ENCODE measurements at regions not wholly inside any gene's neighbourhood (a gene's known extent, or its start where the extent isn't known, plus 50 kb on each side); places are given as distances from the start of the nearest gene placed in this dataset.
"Not testable (repeated sequence)": the region's sequence is repeated elsewhere in the genome, so short reads cannot be mapped to it uniquely, and the experiment has no call there.

DNA sequence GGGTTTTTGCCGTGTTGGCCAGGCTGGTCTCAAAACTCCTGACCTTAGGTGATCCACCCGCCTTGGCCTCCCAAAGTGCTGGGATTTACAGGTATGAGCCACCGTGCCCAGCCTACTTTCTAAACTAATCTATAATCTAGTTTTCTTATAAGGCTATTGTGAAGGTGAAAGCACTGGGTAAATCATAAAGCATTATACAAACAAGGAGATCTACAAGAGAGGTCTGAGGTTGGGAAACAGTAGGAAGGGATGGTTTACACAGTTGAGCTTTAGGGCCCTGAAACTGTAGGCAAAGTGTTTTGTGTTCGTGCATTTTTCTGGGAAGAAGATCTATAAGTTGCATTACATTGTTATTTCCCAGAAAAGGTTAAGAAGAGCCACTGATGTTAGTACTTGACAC, 84.9 kb upstream of the MED13 start:
- no peak for DNase-seq

DNA sequence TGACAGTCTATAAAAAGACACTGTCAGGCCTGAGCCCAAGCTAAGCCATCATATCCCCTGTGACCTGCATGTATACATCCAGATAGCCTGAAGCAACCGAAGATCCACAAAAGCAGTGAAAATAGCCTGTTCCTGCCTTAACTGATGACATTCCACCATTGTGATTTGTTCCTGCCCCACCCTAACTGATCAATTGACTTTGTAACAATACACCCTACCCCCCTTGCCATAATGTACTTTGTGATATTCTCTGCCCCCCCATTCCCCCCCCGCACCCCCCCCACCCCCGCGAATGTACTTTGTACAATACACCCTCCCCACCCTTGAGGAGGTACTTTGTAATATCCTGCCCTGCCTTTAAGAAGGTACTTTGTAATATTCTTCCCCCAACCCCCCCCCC, 82.2 kb upstream of the MED13 start:
- DNase-seq = no peak

DNA sequence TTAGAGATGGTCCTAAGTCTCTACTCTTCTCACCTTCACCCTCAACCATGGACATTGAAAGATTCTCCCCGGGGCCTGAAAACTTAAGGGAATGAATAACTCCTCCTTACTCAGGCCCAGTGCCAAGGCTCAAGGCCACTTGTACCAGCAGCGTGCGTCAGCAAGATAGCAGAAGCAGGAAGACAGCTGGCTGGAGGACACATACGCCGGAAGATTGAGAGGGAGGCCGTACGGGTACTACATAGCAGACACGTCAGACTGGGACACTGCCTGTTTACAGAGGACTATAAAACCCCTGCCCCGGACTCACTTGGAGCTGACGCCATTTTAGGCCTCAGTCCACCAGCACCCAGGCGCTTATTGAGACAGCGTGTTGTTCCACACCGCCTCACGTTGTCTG, 75.8 kb upstream of the MED13 start:
- DNase-seq = no peak

DNA sequence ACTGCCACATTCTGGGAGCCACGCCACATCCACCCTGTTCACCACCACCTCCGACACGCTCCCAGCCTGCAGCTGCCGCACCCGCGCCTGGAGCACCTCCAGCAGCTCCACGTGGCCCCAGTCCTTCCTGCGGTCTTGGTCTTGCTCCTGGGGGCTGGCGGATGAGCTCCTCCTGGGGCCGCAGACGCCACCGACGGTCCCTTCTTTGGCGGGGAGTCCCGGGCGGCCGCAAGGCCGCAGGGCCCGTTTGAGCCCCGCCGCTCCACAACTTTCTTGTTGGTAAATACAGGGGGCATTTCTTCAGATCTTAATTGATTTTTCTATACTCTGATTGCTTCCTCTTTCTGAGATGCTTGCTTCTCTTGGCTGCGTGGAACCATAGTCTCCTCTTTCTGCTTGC, 75.3 kb upstream of the MED13 start:
- no peak for DNase-seq

DNA sequence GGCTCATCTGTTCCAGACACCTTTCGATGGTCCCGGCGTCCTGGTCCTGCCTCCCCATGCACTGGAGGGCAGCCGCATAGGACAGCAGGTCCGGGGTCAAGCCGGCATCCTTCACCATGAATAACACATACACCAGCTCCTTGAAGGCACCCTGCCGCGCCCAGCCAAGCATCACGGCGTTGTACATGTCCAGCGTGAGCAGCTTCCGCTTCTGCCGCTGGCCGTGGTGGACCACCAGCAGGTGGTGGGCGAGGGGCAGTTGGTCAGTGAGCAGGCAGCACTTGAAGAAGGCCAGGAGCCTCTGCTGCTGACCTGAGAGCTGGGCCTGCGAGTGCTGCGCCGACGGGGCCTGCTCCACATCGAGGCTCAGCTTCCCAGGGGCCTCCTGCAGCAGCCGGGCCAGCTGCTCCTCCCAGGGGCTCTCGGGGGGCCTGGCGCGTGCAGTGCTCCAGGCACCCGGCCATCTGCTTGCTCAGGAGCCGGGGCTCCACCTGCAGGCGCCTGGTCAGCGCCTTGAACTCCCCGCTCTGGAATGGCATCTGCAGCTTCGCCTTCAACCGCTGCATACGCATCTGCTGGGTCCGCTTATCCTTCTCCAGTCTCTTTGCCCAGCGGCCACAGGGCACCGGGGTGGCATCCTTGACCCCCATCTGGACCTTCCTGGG, 74.7 kb upstream of the MED13 start:
- DNase-seq = not testable (repeated sequence)

DNA sequence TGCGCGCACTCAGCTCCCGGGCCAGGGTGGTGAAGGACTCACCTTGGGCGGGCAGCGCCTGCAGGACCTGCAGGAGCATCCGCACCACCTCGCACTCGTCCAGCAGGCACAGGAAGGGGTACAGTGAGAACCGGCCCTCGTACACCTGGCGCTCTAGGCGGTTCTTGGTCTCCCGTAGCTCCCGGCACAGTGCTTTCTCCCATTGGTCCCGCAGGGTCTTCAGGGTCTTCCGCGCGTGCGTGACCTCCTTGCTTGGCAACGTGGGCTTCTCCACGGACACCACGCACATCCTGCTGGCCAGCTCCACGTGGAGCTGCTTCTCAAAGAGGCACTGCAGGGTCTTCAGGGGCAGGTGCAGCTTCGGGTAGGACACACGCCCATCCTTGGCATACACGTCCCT, 74.1 kb upstream of the MED13 start:
- no peak for DNase-seq

DNA sequence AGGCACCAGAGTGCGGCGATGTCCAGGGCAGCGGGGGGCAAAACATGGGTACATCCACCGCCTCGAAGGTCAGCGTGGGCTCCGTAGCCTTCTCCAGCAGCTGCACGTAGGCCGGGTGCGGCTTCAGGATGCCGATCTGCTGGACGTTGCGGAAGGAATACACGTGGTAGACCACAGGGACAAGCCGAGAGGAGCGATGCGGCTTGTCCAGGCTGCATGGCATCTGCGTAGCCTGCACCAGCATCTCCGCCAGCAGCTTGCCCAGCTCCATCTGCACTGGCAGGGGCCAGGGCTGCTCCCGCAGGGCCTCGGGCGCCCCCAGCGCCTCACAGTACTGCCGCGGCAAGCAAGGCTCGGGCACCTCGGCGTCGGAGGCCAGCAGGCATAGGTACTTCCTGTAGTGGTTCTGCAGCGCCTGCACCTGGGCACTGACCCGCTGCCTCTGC, 73.6 kb upstream of the MED13 start:
- not testable (repeated sequence) for DNase-seq

DNA sequence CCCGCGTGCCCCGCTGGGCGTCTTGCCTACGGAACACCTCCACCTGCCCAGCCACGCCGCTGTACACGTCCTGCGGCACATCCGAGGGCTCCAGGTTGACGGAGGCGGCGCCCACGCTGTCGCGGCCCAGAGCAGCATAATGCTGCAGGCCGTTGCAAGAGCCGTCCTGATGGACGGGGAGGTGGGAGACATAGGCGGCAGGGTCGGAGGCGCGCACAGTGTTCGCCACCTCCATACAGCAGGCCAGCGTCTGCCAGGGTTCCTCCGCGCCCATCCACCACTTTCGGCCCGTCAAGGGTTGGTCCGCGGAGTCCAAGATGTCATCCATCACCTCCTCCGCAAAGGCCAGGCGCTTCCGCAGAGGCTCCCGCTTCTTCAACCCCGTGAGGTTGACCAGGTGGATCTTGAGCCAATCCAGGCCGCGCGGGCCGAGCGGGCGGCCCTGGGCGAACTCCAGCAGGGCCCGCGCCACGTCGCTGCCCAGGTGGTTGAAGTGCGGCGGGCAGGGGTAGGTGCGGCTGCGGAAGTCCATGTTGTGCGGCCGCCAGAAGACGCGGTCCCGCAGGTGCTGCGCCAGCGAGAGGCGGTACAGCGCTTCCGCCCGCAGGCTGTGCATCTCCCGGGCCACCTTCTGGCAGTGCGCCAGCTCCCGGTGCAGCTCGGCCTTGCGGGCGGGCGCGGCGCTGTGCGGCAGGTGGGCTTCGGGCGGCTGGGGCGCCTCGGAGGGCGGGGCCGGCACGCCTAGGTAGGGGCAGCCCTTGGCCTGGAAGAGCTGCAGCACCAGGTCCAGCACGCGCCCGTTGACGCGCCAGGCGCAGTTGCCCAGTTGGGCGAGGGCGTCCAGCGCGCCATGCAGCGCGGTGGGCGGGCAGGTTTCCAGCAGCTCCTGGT, 72.9 kb upstream of the MED13 start:
- not testable (repeated sequence) for DNase-seq

DNA sequence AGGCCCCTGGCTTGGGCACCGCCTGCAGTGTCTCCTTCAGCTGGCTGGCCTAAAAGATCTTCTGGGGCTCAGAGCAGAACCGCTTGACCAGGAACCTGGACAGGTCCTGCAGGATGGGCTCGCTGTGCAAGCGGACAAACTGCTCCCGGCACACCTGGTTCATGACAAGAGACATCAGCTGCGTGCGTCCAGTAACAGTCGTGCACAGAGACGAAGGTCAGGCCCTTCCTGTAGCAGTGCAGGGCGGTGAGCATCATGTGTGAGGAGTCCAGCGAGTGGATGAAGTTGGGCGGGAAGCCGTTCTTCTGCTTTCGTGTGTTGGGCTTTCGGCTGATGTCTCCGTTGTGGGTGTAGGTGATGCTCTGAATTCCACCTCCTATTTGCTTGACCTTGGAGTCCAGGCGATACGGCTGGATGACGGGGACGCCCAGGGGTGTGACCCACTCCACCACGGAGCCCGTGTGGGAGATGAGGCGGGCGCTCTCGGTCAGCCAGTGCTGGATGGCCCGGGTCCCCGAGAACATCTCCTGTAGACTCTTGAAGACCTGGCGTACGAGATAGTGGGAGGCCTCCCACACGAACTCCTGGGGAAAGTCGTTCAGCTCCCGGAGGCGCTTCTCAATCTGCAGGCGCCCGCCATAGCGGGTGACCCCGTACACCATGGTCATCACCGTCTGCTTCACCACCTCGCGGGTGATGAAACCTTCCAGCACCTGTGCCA, 72.1 kb upstream of the MED13 start:
- not testable (repeated sequence) for DNase-seq

DNA sequence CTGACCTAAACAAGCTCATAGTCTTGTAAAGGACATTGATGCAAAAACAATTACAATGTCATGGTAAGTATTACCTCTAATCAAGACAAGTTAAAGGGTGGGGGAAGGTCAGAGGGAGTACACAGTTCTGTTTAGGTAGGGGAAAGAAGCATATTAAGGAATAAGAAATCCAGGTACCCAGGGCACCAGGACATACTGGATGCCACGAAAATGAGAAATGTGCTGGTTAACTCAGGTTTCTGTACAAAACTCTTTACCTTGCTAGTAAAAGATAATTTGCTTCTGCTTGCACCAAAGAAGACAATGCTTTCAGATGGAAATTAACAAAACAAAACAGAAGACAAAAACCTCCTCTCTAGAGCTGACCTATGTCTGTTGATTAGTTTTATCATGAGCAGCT, 70.7 kb upstream of the MED13 start:
- DNase-seq = no peak

DNA sequence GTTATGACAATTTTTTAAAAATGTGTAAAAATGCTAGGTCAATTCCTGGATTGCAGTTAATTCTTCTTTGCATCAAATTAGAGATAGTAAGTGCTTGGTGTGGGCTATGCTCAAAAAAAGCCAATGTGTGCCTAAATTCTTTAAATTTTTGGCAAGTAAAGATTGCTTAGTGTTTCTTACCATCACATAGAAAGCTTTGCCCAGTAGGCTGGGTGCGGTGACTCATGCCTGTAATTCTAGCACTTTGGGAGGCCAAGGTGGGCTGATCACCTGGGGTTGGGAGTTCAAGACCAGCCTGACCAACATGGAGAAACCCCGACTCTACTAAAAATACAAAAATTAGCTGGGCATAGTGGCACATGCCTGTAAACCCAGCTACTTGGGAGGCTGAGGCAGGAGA, 70.0 kb upstream of the MED13 start:
- DNase-seq = not testable (repeated sequence)

DNA sequence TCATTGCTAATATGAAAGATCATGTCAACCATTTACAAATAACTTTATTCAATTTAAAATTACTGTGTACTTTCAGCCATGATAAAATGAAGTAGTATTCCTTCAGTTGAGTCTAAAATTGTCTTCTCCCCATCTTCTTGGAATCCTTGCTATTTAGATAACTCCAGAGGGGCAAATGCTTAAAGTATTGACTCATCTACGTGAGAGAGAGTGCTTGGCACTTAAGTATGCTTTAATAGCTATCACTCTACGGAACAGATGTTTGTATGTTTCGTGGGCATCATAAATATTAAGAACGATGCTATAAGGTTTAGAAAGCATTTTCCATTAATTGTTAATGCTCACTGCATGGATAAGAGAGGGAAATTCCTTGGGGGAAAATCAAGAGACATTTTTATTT, 69.3 kb upstream of the MED13 start:
- no peak for DNase-seq

DNA sequence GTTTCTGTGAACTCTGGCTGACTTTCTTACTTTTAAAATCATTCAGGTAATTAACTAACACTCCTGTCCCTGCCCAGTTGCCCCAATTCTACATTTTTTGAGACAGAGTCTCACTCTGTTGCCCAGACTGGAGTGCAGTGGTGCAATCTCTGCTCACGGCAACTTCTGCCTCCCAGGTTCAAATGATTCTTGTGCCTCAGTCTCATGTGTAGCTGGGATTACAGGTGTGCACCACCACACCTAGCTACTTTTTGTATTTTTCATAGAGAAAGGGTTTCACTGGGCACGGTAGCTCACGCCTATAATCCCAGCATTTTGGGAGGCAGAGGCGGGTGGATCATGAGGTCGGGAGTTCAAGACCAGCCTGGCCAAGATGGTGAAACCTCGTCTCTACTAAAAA, 66.2 kb upstream of the MED13 start:
- not testable (repeated sequence) for DNase-seq

DNA sequence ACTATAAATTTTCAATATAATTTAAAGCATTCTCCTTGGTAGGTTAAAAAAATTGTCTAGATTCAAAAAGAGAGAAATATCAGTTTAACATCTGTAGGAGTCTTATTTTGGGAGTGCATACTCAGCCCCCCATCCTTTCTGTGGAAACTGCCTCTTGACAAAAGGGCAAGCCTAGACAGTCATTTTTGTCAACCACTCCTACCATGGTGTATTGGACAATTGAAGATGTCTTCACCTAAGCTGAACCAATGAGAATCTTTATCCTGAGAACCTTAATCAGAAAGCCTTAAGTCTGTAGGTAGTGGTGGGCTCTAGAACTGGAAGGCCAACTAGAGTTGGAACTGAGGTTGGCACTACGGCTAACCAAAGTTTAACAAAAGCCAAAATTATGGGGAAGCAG, 65.7 kb upstream of the MED13 start:
- no peak for DNase-seq

DNA sequence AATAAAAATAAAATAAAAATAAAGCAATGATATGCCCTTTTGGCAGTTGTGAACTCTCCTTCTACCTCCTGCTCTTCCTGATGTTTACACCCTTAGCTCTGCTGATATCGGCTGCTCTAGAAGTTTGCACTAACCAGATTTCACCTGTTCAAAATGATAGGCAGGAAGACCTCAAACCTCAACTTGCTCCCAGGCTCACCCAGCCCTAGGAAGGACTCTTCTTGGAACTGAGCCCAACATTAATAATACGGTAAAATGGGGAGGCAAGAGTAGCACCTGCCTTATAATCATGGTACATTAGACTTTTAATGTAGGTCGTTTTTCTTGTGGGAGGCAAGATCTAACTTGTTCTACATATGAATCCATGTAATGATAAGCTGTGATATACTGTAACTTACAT, 61.2 kb upstream of the MED13 start:
- DNase-seq = no peak

DNA sequence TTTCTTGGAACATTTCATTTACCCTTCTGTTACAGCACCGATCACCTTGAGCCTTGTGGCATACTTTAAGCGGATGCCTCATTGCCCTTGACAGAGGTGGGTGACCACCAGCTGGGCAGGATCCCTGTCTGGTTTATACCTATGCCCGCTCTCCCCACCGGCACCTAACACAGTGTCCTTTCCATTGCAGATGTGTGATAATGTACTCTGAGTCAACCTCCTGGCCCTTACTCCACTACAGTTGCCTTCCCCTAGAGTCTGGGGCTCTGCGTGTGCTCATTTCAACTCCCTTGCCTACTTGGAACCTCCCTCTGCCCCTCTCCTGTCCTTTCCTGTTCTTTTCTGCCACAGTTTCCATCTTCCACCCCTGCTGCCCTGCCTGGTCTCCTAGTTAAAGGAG, 60.2 kb upstream of the MED13 start:
- no peak for DNase-seq

DNA sequence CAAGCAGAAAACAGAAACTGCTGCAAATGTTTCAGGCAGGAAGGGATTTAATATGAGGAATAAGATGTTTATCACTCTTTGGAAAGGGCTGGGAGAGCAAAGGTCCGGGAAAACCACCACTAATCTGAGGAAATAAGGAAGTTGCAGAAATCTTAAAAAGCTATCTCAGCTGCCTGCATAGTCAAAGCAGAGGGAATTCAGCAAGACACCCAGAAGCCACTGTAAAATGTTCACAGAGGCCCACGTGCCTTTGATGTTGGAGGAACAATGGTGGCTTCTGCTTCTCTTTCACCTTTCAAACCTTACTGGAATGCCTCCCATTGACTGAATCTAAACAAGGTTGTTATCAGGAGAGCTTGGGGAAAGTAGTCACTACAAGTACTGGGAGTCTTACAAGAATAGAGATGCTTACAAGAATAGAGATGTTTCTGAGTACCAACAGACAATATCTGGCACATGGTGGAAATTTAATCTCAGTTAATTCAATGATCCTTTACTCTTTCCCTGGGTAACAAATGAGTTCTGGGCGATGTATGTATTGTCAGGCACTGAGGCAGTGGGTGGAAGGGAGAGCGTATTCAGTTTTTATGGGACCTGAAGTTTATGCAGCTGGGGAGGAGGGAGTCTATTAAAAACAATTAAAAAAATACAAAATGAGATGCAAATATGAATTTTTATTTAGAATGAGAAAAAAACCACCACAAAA, 56.1 kb upstream of the MED13 start:
- no peak for DNase-seq

DNA sequence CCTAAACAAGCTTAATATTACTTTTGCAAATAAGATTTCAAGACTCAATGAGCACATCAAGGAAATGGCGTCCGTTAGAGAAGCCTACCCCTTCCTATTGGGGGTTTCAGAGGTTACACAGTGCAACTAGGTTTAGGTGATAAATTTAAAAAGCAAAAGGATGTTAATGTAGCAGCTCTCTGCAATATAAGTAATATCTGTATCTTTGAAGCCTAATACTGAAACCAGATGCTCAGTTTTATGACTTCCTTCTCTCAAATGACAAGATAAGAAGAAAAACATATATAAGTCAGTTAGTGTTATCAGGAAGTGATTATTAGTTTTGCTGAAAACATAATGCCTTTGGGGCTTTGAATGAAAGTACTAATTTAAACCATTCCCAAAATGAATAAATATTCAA, 54.3 kb upstream of the MED13 start:
- DNase-seq = no peak
